ENCODE measurements at regions not wholly inside any gene's neighbourhood (a gene's known extent, or its start where the extent isn't known, plus 50 kb on each side); places are given as distances from the start of the nearest gene placed in this dataset.
A peak's percentile ranks its signal among the peaks of the same experiment; 100 is the strongest.

DNA sequence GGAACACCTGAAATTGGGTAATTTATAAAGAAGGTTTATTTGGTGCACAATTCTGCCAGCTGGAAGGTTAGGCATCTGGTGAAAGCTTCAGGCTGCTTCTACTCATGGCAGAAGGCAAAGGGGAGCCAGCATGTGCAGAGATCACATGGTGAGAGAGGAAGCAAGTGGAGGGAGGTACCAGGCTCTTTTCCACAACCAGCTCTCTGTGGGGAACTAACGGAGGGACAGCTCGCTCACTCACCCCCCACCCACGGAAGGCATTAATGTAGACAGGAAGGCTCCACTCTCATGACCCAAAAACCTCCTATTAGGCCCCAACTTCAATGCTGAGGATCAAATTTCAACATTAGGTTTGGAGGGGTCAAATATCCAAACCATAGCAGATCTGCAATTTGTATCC, 75.6 kb upstream of the ARHGAP32 start:
- H3K27ac ChIP-seq = no peak overlapping the region
- TF ChIP-seq CTCF (conservative IDR thresholded peaks at IDR 0.05) = no peak

DNA sequence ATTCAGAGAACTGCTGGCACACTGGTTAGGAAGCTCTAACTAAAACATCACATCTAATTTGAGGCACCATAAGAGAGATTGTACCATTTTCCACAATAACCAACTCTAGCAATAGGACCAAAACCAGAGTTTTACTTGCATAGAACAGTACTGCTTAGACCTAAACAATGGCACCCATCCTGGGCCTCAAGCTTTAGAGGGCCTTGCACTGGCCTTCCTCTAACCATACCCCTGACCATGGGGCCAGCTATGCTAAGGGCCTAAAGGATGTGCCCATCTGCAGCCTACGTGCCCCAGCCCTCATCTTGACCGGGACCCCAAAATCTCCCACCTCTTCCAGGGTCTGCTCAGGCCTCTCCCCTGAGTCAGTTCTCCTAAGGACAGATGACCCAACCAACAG, 74.4 kb upstream of the ARHGAP32 start:
- H3K27ac ChIP-seq = no peak overlapping the region
- TF ChIP-seq CTCF (conservative IDR thresholded peaks at IDR 0.05) = no peak

- TF ChIP-seq CTCF (conservative IDR thresholded peaks at IDR 0.05) = no peak
- no peak overlapping the region for H3K27ac ChIP-seq
These were observed 73.1 kb upstream of the ARHGAP32 start for GRCh38 chr11:129265125-129265788.

GRCh38 chr11:129264114-129264513, 72.0 kb upstream of the ARHGAP32 start:
- no peak for TF ChIP-seq CTCF (conservative IDR thresholded peaks at IDR 0.05)
- H3K27ac ChIP-seq = no peak overlapping the region

GRCh38 chr11:129260750-129261149, 68.6 kb upstream of the ARHGAP32 start:
- TF ChIP-seq CTCF (conservative IDR thresholded peaks at IDR 0.05) = no peak
- H3K27ac ChIP-seq = peak overlapping the region; percentile 8

- TF ChIP-seq CTCF (conservative IDR thresholded peaks at IDR 0.05) = no peak
- peak overlapping the region; percentile 8 for H3K27ac ChIP-seq
These were observed 67.8 kb upstream of the ARHGAP32 start for GRCh38 chr11:129259931-129260348.

- no peak for TF ChIP-seq CTCF (conservative IDR thresholded peaks at IDR 0.05)
These were observed 66.1 kb upstream of the ARHGAP32 start for GRCh38 chr11:129258205-129258604.

More at GRCh38 chr11:129258205-129258604, 66.1 kb upstream of the ARHGAP32 start:
- H3K27ac ChIP-seq = no peak overlapping the region

All from VCaP (cell line).